GM12865 (cell line): ENCODE measurements at regions not wholly inside any gene's neighbourhood (a gene's known extent, or its start where the extent isn't known, plus 50 kb on each side); places are given as distances from the start of the nearest gene placed in this dataset.

ENCODE experiments used
- DNase-seq: peaks from one replicate; pipeline ENCODE4 v3.0.0; 2010; ENCODE audit warnings: low read depth
- H3K4me3 ChIP-seq: 2 replicates; pipeline ENCODE4 v1.5.1; 2011; ENCODE audit warnings: mild to moderate bottlenecking, low read depth, low read length, control low read depth
- TF ChIP-seq, protein P1 (sequence below): IDR thresholded peaks from 2 replicates; pipeline ENCODE4 v1.5.1; 2011; ENCODE audit warnings: low read length, control low read depth, low read depth, inconsistent platforms; ENCODE audit not compliant: insufficient read depth; ENCODE audit errors: missing control alignments

GRCh38 chr15:53869806-53870073 lies 108.5 kb upstream of the UNC13C start:
- no peak for DNase-seq
- H3K4me3 ChIP-seq = no peak overlapping the region
- TF ChIP-seq, protein P1, sequence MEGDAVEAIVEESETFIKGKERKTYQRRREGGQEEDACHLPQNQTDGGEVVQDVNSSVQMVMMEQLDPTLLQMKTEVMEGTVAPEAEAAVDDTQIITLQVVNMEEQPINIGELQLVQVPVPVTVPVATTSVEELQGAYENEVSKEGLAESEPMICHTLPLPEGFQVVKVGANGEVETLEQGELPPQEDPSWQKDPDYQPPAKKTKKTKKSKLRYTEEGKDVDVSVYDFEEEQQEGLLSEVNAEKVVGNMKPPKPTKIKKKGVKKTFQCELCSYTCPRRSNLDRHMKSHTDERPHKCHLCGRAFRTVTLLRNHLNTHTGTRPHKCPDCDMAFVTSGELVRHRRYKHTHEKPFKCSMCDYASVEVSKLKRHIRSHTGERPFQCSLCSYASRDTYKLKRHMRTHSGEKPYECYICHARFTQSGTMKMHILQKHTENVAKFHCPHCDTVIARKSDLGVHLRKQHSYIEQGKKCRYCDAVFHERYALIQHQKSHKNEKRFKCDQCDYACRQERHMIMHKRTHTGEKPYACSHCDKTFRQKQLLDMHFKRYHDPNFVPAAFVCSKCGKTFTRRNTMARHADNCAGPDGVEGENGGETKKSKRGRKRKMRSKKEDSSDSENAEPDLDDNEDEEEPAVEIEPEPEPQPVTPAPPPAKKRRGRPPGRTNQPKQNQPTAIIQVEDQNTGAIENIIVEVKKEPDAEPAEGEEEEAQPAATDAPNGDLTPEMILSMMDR = no peak

DNA sequence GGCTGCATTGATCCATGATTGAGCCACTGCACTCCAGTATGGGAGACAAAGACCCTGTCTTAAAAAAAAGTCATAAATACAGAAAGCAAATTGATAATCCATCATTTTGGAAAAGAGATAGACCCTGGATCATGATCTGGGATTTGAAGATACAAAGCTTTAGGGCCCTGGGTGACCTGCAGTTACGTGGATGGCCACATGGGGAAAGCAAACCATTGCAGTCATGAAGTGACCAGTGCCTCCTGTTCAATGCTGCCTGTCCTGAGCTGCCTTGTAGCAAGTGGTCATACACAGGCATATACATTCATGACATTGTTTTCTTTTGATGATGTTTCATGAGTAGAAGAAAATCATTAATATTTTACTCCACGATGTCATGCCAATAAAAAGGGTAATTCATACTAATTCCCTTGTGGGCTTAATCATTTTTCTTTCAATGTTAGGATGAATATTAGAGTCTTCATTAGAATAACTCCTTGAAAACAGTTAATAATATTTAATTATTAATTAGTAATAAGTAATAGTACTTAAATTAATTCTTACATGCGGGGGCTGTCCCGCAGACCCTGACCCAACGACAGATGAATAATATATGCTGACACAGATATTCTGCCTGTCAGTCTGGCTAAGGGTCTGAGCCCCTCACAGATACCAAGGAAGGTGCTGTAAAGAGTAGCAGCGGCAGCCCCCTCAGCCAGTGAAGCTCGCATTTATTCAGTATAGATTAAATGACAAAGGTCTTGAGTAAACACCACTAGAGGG lies 109.0 kb upstream of the UNC13C start:
- TF ChIP-seq, protein P1 = peak; percentile 38
- no peak overlapping the region for H3K4me3 ChIP-seq
- DNase-seq = peak; percentile 9

DNA sequence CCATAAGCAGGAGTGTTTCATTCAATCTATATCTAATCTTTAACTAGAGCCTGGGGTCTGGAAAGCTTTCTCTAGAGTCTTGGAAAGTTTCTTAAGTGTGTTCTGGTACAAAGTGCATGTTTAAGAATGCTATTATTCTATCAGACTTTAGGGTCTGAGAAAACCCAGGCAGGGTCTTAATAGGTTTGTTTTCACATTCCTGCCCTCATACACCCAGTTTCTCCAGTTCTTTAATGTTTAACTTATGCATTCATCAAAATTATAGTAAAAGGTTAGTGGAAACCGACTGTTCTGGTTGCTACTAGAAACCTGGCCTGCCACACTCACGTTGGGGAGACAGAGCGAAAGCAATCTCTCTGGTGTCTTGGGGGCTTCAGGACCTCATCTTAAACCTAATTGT lies 102.9 kb upstream of the WDR72 start:
- no peak overlapping the region for H3K4me3 ChIP-seq
- TF ChIP-seq, protein P1 = no peak
- no peak for DNase-seq

GRCh38 chr15:53861792-53862191 lies 102.3 kb upstream of the WDR72 start:
- H3K4me3 ChIP-seq = no peak overlapping the region
- TF ChIP-seq, protein P1 = no peak
- DNase-seq = no peak

GRCh38 chr15:53851110-53851848 lies 91.8 kb upstream of the WDR72 start:
- no peak overlapping the region for H3K4me3 ChIP-seq
- TF ChIP-seq, protein P1 = no peak
- DNase-seq = no peak

DNA sequence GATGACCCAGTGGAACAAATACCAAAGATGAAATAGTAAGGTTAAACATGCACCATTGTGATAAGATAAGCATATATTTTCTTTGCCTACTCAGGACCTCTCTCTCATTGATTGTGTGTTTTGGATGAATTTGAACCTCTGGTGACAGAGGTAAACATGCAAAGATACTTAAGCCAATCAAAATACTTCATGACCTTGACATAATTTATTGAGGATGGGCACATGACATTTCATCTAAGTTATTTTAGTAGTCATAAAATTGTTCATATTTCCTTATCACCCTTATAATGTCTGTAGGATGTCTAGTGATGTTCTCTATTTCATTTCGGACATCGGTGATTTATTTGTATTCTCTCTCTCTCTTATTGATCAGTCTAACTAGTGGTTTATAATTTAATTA lies 88.3 kb upstream of the WDR72 start:
- TF ChIP-seq, protein P1 = no peak
- no peak overlapping the region for H3K4me3 ChIP-seq
- DNase-seq = no peak

DNA sequence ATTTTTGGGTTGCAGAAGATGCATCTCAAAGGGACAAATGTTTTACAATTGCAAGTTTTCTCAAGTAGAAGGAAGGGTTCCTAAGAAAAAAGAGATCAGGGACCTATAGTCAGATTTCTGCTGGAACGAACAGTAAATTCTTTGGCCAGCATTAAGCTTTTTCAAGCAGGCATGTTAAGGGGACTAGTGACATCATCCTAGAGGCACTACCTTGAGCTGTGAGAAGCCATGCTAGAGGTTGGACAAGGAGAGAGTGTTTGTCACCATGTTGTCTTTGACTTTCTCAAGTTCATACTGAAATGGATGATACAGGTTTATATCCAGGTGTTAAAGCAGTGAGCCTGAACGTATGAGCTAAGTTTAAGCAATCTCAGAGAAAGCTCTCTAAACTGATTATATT lies 85.2 kb upstream of the WDR72 start:
- TF ChIP-seq, protein P1 = no peak
- H3K4me3 ChIP-seq = no peak overlapping the region
- no peak for DNase-seq
